ENCODE measurements at regions not wholly inside any gene's neighbourhood (a gene's known extent, or its start where the extent isn't known, plus 50 kb on each side); places are given as distances from the start of the nearest gene placed in this dataset.
A peak's percentile ranks its signal among the peaks of the same experiment; 100 is the strongest.

- Histone ChIP-seq H3K4me1 (ENCODE audit: insufficient read depth) (peaks cover 7% of the 10 kb centered on the region), H2AFZ (peak overlapping the region; percentile 50), H3K79me2 (no peaks in the 10 kb centered on the region), H3K27ac (no peak overlapping the region), H3K36me3 (replicated peaks; ENCODE audit: insufficient read depth, low read depth) (no peaks in the 10 kb centered on the region), H3K4me3 (peak overlapping the region; percentile 11), H3K9me2 (replicated peaks; ENCODE audit: insufficient read depth) (no peaks in the 10 kb centered on the region), H4K20me1 (ENCODE audit: insufficient read depth, poor library complexity, severe bottlenecking) (no peaks in the 10 kb centered on the region), H3K9me3 (ENCODE audit: low read depth) (no peaks in the 10 kb centered on the region), H3K27me3 (peaks cover 75% of the 10 kb centered on the region), H3K4me2 (peak overlapping the region; percentile 94)
- no peak for DNase-seq (ENCODE audit: low spot score)
- 4% methylated on average over 25 of the region's 25 CpGs for WGBS (ENCODE audit: low lambda C conversion rate, missing lambda C conversion rate)
- TF ChIP-seq EZH2 (IDR thresholded peaks at IDR 0.05; ENCODE audit: borderline replicate concordance) (no peak), CTCF (IDR thresholded peaks at IDR 0.05; ENCODE audit: poor library complexity) (no peak), EZH2phosphoT487 (IDR thresholded peaks at IDR 0.05; ENCODE audit: low read depth, severe bottlenecking, unreplicated experiment) (no peak)
Measured at GRCh38 chr2:118223511-118223991, 135.3 kb downstream of the INSIG2 start.

GRCh38 chr2:118222672-118223421, 134.6 kb downstream of the INSIG2 start:
- TF ChIP-seq CTCF (IDR thresholded peaks at IDR 0.05; ENCODE audit: poor library complexity), result no peak
- TF ChIP-seq EZH2phosphoT487 (IDR thresholded peaks at IDR 0.05; ENCODE audit: low read depth, severe bottlenecking, unreplicated experiment), result no peak
- TF ChIP-seq EZH2 (IDR thresholded peaks at IDR 0.05; ENCODE audit: borderline replicate concordance), result no peak
- H3K9me2 ChIP-seq (replicated peaks; ENCODE audit: insufficient read depth), result no peaks in the 10 kb centered on the region
- H3K9me3 ChIP-seq (ENCODE audit: low read depth), result no peaks in the 10 kb centered on the region
- DNase-seq (ENCODE audit: low spot score), result no peak
- no peak overlapping the region for H3K27ac ChIP-seq
- H4K20me1 ChIP-seq (ENCODE audit: insufficient read depth, poor library complexity, severe bottlenecking), result no peaks in the 10 kb centered on the region
- WGBS (ENCODE audit: low lambda C conversion rate, missing lambda C conversion rate), result 31% methylated on average over 8 of the region's 8 CpGs
- H3K79me2 ChIP-seq, result no peaks in the 10 kb centered on the region
- peak overlapping the region; percentile 94 for H3K4me2 ChIP-seq
- H3K4me1 ChIP-seq (ENCODE audit: insufficient read depth), result peaks cover 7% of the 10 kb centered on the region
- peaks cover 74% of the 10 kb centered on the region for H3K27me3 ChIP-seq
- H2AFZ ChIP-seq, result no peak overlapping the region
- H3K36me3 ChIP-seq (replicated peaks; ENCODE audit: insufficient read depth, low read depth), result no peaks in the 10 kb centered on the region
- no peak overlapping the region for H3K4me3 ChIP-seq

GRCh38 chr2:118222273-118222594, 134.0 kb downstream of the INSIG2 start:
- Histone ChIP-seq H3K4me1 (ENCODE audit: insufficient read depth) (peaks cover 7% of the 10 kb centered on the region), H3K4me2 (no peak overlapping the region), H3K9me3 (ENCODE audit: low read depth) (no peaks in the 10 kb centered on the region), H3K9me2 (replicated peaks; ENCODE audit: insufficient read depth) (no peaks in the 10 kb centered on the region), H3K4me3 (no peak overlapping the region), H3K27me3 (peaks cover 69% of the 10 kb centered on the region), H2AFZ (no peak overlapping the region), H4K20me1 (ENCODE audit: insufficient read depth, poor library complexity, severe bottlenecking) (no peaks in the 10 kb centered on the region), H3K27ac (no peak overlapping the region), H3K36me3 (replicated peaks; ENCODE audit: insufficient read depth, low read depth) (no peaks in the 10 kb centered on the region), H3K79me2 (no peaks in the 10 kb centered on the region)
- no peak for DNase-seq (ENCODE audit: low spot score)
- no peak for TF ChIP-seq EZH2 (IDR thresholded peaks at IDR 0.05; ENCODE audit: borderline replicate concordance)
- no peak for TF ChIP-seq CTCF (IDR thresholded peaks at IDR 0.05; ENCODE audit: poor library complexity)
- TF ChIP-seq EZH2phosphoT487 (IDR thresholded peaks at IDR 0.05; ENCODE audit: low read depth, severe bottlenecking, unreplicated experiment), result no peak

Measured in hepatocyte (in vitro differentiated cells).